Neural cell (in vitro differentiated cells): ENCODE measurements at regions not wholly inside any gene's neighbourhood (a gene's known extent, or its start where the extent isn't known, plus 50 kb on each side); places are given as distances from the start of the nearest gene placed in this dataset.

ENCODE experiments used
- H2AFZ ChIP-seq: fragments of 200-600, 300-800 bp; sonication (generic), shearing (Covaris generic); 2 replicates; pipeline ENCODE4 v1.6.0; 2014; ENCODE audit warnings: low read depth, mild to moderate bottlenecking, antibody characterized with exemption, low read length, moderate library complexity
- H3F3A ChIP-seq: fragments of 200-600 bp; shearing (Covaris generic); 2 replicates; pipeline ENCODE4 v1.6.1; 2016; ENCODE audit warnings: mild to moderate bottlenecking, moderate library complexity, mixed read lengths, antibody characterized with exemption, low read length; ENCODE audit not compliant: insufficient read depth, poor library complexity, severe bottlenecking
- H3K27ac ChIP-seq: fragments of 200-600, 300-800 bp; sonication (generic), shearing (Covaris generic); 2 replicates; pipeline ENCODE4 v1.5.1; 2014; ENCODE audit warnings: mild to moderate bottlenecking, low read length, moderate library complexity
- H3K27me3 ChIP-seq: fragments of 300-800, 200-600 bp; sonication (generic), shearing (Covaris generic); 2 replicates; pipeline ENCODE4 v1.6.0; 2014; ENCODE audit warnings: mild to moderate bottlenecking, low read depth, low read length, moderate library complexity; ENCODE audit not compliant: insufficient read depth
- H3K36me3 ChIP-seq: fragments of 300-800, 200-600 bp; sonication (generic), shearing (Covaris generic); 2 replicates; pipeline ENCODE4 v1.5.1; 2014; ENCODE audit warnings: mild to moderate bottlenecking, antibody characterized with exemption, low read length, moderate library complexity; ENCODE audit not compliant: insufficient read depth
- H3K4me2 ChIP-seq: fragments of 300-800, 200-600 bp; sonication (generic), shearing (Covaris generic); 2 replicates; pipeline ENCODE4 v1.6.0; 2014; ENCODE audit warnings: mild to moderate bottlenecking, low read length
- H3K4me3 ChIP-seq: fragments of 300-800, 200-600 bp; sonication (generic), shearing (Covaris generic); 2 replicates; pipeline ENCODE4 v1.5.1; 2014; ENCODE audit warnings: mild to moderate bottlenecking, low read length, moderate library complexity
- H3K79me2 ChIP-seq: fragments of 200-600 bp; shearing (Covaris generic); replicated peaks from 2 replicates; pipeline ENCODE4 v1.6.0; 2014; ENCODE audit warnings: mild to moderate bottlenecking, low read length, moderate library complexity; ENCODE audit not compliant: insufficient read depth
- H3K9ac ChIP-seq: fragments of 300-800, 200-600 bp; sonication (generic), shearing (Covaris generic); 2 replicates; pipeline ENCODE4 v1.6.1; 2016; ENCODE audit warnings: mild to moderate bottlenecking, low read length, mixed read lengths
- H3K9me2 ChIP-seq: fragments of 200-600 bp; shearing (Covaris generic); 2 replicates; pipeline ENCODE4 v1.6.1; 2016; ENCODE audit warnings: mild to moderate bottlenecking, low read length, mixed read lengths; ENCODE audit not compliant: insufficient read depth
- H3K9me3 ChIP-seq: fragments of 200-600, 300-800 bp; sonication (generic), shearing (Covaris generic); 2 replicates; pipeline ENCODE4 v1.6.1; 2016; ENCODE audit warnings: mild to moderate bottlenecking, mixed run types, low read length, moderate library complexity, mixed read lengths
- H4K20me1 ChIP-seq: fragments of 200-600 bp; shearing (Covaris generic); 2 replicates; pipeline ENCODE4 v1.6.1; 2016; ENCODE audit warnings: mild to moderate bottlenecking, mixed run types; ENCODE audit not compliant: insufficient read depth
- CTCF ChIP-seq: fragments of 450-650 bp; IDR thresholded peaks from 2 replicates; pipeline ENCODE4 v1.5.1; 2014; ENCODE audit warnings: antibody characterized with exemption, mild to moderate bottlenecking, moderate library complexity; ENCODE audit not compliant: poor library complexity, severe bottlenecking
- EP300 ChIP-seq: fragments of 450-650 bp; conservative IDR thresholded peaks from 2 replicates; pipeline ENCODE4 v1.6.1; 2014; ENCODE audit warnings: antibody characterized with exemption, mild to moderate bottlenecking, moderate library complexity; ENCODE audit not compliant: poor library complexity, severe bottlenecking
- EZH2 ChIP-seq: fragments of 200-600, 300-800 bp; shearing (Covaris generic), sonication (generic); IDR thresholded peaks from 2 replicates; pipeline ENCODE4 v1.6.1; 2014; ENCODE audit warnings: antibody characterized with exemption, low read length, borderline replicate concordance, mild to moderate bottlenecking; ENCODE audit not compliant: insufficient read depth, poor library complexity, severe bottlenecking
- MXI1 ChIP-seq: fragments of 450-650 bp; conservative IDR thresholded peaks from 2 replicates; pipeline ENCODE4 v1.6.1; 2014; ENCODE audit warnings: antibody characterized with exemption, mild to moderate bottlenecking; ENCODE audit not compliant: poor library complexity, severe bottlenecking
- POLR2AphosphoS5 ChIP-seq: IDR thresholded peaks from 2 replicates; pipeline ENCODE4 v1.6.1; 2012
- RAD21 ChIP-seq: fragments of 450-650 bp; conservative IDR thresholded peaks from 2 replicates; pipeline ENCODE4 v1.6.1; 2014; ENCODE audit warnings: antibody characterized with exemption, mild to moderate bottlenecking, moderate library complexity
- REST ChIP-seq: IDR thresholded peaks from 2 replicates; pipeline ENCODE4 v1.6.1; 2012; ENCODE audit warnings: borderline replicate concordance
- TAF1 ChIP-seq: IDR thresholded peaks from 2 replicates; pipeline ENCODE4 v1.6.1; 2012; ENCODE audit warnings: low read depth

- no peaks in the 10 kb centered on the region for H4K20me1 ChIP-seq
- no peaks in the 10 kb centered on the region for H3K36me3 ChIP-seq
- H3K27me3 ChIP-seq: no peaks in the 10 kb centered on the region
- no peak overlapping the region for H3K9ac ChIP-seq
- no peak overlapping the region for H3K27ac ChIP-seq
- TF ChIP-seq EP300: no peak
- no peak for TF ChIP-seq POLR2AphosphoS5
- TF ChIP-seq RAD21: no peak
- no peak for TF ChIP-seq EZH2
- no peak for TF ChIP-seq REST
- TF ChIP-seq MXI1: no peak
- TF ChIP-seq CTCF: no peak
- no peak for TF ChIP-seq TAF1
- no peak overlapping the region for H3K4me3 ChIP-seq
- H3K4me2 ChIP-seq: no peak overlapping the region
- H2AFZ ChIP-seq: no peak overlapping the region
- H3F3A ChIP-seq: no peaks in the 10 kb centered on the region
- H3K79me2 ChIP-seq: no peaks in the 10 kb centered on the region
- H3K9me3 ChIP-seq: no peaks in the 10 kb centered on the region
- H3K9me2 ChIP-seq: no peaks in the 10 kb centered on the region
Measured at GRCh38 chr1:88272216-88272615, 411.9 kb upstream of the PKN2 start.

GRCh38 chr1:88274431-88274830 is 409.6 kb upstream of the PKN2 start:
- Histone ChIP-seq H3F3A (no peaks in the 10 kb centered on the region), H3K4me3 (no peak overlapping the region), H3K79me2 (no peaks in the 10 kb centered on the region), H3K27me3 (no peaks in the 10 kb centered on the region), H3K36me3 (no peaks in the 10 kb centered on the region), H3K9me2 (no peaks in the 10 kb centered on the region), H3K9me3 (no peaks in the 10 kb centered on the region), H3K9ac (no peak overlapping the region), H2AFZ (no peak overlapping the region), H3K4me2 (no peak overlapping the region), H4K20me1 (no peaks in the 10 kb centered on the region), H3K27ac (no peak overlapping the region)
- TF ChIP-seq CTCF: no peak
